Activated CD4-positive, alpha-beta T cell treated with anti-CD3 and anti-CD28 coated beads, Interleukin-10, Interleukin-2, amounts not matched to agents 100 ng/mL and 50 ng/mL, durations not matched to agents 16 hours and 8 hours (primary cell): ENCODE measurements at regions not wholly inside any gene's neighbourhood (a gene's known extent, or its start where the extent isn't known, plus 50 kb on each side); places are given as distances from the start of the nearest gene placed in this dataset.

Experiments used
- DNase-seq: peaks from one replicate; pipeline ENCODE4 v3.0.0-alpha.2; 2020

DNA sequence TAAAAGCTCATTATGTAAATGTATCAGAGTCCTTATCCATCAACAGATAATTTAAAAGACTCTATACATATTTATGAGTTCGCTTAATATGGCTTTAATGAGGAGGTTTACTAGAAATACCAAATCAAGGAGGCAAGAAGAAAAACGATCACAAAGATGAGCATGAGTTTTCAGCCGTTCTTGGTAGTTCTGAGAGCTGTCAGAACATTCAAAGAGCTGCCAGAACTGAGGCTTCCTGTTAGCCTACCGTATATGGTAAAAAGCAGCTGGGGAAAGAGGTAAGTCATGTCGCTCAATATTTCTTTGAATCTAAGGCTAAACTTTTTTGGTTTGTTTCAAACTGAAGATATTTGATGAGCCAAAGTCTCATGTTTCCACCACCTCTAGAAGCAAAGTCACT lies 115.3 kb upstream of the PLXNC1 start:
- DNase-seq: no peak

DNA sequence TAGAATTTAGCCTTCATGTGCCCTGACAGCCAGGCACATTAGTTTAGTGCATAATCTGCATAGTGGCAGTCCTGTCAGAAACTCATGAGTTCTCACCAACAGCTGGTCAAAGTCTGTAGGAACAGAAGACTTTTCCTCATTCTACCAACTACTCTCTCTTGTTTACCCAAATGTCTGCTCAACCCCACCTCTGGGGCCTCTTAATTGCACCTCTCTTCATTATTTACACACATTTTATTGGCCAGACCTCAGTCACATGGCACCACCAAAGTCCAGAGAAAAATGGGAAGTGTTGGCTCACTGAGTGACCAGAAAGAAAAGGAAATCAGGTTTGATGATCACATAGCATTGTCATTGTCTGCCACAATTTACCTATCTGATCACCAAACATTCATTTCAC lies 114.6 kb upstream of the PLXNC1 start:
- no peak for DNase-seq

DNA sequence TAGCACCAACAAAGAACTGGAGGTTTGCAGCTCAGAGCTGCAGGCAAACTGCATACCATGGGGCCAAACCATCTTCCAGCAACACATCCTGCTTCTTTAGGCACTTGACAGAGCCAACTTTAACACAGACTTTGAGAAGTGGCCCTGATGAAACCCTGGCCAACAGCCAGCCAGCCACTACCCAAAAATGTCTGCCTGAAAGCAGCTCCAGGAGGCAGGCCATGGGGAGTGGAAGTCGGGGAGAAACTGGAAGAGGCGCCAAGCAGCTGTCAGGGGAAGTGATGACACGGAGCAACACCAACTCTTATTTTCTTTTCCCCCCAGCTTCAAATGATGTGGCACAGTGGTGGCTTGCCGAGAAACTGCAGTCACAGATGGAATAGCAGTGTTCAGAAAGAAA lies 110.9 kb upstream of the PLXNC1 start:
- no peak for DNase-seq

DNA sequence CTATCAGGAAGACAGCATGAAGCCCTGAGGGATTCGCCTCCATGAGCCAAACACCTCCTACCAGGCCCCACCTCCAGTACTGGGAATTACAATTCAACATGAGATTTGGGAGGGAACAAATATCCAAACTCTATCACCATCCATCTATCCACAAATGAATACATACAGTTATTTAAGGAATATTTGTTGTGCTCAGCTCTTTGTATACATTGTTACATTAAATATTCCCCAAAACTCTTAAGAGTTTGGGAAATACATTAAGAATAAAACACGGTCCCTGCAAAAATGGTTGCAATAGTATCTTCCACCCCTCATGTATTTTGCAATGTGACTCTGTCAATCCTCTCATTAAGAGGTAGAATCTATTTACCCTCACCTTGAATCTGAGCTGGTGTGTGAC lies 109.8 kb upstream of the PLXNC1 start:
- DNase-seq: no peak

DNA sequence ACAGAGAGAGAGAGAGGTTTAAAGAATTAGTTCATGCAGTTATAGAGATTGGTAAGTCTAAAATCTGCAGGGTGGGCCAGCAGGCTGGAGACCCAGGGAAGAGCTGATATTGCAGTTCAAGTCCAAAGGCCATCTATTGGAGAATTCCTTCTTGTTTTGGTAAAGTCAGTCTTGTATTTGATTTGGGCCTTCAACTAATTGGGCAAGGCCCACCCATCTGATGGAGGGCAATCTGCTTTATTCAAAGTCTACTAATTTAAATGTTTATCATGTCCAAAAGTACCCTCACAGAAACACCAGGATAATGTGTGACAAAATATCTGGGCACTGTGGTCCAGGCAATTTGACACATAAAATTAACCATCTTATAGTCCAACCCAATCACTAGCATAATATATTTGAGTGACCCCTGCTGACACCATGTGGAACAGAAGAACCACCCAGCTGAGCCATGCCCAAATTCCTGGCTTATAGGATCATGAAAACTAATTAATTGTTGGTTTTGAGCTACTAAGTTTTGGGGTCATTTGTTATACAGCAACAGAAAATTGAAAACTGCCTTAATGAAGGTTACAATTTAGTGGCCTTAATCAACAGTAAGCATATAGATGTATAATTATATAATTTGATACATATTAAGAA lies 109.1 kb upstream of the PLXNC1 start:
- no peak for DNase-seq

DNA sequence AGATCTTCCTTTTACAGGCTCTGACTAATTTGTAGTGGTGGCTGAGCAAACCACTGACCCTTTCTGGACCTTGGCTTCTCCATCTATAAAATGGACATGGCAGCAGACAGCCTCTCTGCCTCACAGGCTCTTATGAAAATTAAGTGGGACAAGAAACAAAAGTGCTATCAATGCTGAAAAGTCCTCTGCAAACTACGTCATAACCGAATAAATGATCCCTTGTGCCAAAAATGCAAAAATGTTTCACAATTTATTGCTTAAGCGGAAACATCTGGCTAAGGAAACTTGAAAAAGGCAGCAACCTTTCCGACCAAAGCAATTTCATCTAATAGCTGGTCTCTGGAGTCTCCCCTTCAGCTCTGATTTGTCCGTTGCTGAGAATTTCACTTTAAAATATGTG lies 108.5 kb upstream of the PLXNC1 start:
- DNase-seq: no peak

DNA sequence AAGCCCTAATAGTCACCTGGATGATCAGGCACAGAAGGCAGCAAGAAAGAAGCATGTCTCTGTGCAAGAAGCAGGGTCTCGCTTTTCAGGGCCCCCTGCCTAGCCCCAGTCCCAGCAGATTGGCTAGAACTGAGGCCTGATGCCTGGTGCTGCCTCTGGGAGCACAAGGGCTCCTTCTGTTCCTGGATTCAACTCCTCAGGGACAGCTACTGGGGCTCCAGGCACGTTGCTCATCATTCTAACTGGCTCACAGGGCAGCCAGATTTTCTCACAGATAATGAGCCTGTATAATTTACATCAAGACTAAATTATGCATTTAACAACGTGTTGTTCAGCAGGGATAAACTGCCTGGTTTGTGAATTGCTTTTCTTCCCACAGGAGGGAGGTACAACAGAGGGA lies 106.5 kb upstream of the PLXNC1 start:
- no peak for DNase-seq

DNA sequence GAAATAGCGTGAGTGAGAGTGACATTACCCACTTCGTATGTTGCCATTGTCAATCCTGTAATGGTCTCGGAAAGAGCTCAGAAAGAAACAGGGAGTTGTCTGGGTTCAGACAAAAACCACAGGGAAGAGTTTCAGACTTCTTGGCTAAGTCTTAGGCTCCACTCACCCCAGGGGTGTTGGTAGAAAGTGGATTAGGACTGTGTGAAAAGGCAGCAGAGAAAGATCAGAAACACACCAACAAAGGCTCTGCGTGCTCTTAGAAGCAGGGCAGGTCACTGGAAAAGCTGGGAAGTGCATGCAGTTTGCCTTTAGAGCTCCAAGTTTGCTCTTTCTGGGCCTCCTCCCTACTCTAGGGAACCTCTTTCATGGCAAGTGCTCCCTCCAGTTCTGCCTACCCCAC lies 106.1 kb upstream of the PLXNC1 start:
- DNase-seq: no peak

DNA sequence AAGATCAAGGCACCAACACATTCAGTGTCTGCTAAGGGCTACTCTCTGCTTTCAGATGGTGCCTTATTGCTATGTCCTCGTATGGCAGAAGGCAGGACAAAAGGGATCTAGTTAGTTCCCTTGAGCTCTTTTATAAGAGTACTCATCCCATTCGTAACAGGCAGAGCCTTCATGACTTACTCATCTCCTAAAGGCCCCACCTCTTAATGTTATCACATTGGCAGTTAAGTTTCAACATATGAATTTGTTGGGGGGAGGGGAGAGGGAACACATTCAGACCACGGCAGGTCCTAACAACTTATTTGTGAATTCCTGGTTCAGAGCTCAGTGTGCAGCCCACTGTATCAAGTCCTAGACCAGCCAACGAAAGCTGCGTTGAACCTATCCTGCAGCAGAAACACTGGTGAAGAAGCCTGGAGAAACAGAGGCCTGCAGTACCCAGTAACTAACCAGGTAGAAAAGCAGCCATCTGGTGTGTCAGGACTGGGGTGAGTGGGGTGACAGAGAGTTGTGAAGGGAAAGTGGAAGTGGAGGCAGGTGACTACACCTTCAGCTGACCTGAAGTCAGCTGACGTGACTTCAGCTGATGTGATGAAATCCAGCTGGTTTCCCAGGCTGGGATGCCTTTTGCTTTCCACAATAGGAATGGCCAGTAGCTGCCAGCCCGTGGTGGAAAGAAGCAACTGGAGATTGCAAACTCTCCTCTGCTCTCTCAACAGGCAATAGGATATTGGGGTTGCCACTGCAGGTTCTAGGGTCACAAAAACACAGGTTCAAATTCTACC lies 101.6 kb upstream of the PLXNC1 start:
- DNase-seq: no peak

DNA sequence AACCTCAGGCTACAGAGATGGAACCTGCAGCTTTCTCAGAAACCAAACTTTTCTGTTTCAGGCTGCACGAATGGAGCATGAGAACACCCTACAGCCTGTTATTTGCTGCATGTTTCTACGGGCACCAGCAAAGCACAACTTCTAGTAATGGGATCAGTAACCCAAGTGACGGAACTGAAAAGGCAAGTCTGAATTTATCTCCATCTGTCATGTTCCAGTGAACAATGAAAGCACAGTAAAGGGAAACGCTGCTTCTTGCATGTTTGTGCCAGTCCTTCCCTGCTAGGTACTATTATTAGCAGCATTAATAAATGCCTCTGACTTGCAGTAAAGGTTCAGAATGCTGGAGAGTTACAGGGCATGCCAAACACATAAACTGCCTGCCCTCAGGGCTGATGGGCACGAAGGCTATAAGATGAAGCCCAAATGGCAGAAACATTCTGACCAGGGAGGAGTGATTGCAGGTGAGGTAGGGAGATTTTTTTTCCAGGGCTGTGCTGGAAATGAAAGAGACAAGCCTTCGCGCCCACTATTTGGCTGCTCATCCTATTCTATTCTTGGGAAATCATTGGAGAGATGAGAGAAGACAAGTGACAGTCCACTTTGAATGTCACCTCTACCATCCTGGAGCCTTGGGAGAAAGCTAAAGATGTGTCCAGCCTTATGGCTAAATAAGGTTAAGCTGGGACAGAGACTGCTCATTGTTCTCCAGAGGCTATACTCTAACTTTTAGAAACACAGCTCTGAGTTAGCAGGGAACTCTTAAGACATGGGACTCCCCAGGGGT lies 100.4 kb upstream of the PLXNC1 start:
- no peak for DNase-seq

DNA sequence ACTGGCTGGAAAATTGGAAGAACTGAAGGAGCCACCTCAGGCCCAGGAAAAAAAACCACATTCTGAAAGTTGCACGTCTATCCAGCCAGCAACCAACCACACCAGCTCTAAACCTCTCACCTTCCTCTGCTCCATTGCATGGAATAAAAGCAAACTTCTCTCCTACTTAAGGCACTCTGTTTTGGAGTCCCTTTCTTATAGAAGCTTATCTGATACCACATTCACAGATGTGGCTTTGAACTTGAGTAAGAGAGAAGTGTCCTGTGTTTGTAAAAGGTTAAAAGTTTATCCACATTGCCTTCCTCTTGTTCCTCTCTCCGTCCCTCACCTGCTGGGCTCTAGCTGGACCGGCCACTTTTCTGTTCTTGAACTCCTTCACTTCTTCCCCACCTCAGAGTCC lies 99.6 kb upstream of the PLXNC1 start:
- no peak for DNase-seq

DNA sequence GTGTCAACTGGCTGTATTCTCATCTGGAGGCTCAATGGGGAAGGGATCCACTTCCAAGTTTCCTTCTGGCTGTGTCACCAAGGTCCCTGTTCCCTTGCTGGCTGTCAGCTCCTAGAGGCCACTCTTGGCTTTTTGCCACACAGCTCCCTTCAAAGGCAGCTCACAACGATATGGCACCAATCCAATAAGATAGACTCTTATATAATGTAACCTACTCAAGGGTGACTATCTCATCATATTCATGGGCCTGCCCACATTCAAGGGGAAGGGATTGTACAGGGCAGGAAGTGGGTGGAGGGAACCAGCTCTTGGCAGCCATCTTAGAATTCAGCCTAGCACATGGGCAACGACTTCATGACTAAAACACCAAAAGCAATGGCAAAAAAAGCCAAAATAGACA lies 98.7 kb upstream of the PLXNC1 start:
- DNase-seq: no peak

DNA sequence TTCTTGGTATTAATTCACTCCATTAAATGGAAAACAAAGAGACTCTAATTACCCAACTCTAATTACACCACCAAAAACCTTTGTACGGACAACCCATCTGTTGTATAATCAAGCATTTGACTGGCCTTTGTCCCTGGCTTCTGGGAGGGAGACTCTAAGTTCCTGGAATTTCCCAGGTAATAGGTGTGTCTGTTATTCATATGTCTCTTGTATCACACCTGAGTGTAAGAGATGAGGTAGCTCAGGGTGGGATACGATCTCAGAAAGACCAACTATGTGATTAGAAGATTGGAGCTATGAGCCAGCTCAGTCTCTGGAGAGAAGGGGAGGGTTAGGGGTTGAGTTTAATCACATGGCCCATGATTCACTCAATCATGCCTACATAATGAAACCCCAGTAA lies 94.7 kb upstream of the PLXNC1 start:
- DNase-seq: no peak

DNA sequence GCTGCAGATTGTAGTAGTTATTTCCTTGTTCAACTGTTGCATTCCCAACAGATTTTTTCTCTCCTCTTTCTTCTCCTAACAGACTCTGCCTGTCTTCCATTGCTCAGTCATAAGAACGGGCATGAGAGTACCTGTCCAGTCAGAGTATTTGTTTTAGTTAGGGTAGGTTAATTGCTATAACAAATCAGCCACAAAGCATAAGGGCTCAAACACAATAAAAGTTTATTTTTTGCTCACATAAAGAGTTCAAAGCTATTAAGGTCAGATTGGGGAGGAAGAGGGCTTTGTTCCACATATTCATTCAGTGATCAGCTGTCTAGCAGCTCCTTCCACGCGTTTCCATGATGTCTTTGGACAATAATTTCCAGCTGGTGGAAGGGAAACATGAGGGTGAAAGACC lies 92.8 kb upstream of the PLXNC1 start:
- no peak for DNase-seq

DNA sequence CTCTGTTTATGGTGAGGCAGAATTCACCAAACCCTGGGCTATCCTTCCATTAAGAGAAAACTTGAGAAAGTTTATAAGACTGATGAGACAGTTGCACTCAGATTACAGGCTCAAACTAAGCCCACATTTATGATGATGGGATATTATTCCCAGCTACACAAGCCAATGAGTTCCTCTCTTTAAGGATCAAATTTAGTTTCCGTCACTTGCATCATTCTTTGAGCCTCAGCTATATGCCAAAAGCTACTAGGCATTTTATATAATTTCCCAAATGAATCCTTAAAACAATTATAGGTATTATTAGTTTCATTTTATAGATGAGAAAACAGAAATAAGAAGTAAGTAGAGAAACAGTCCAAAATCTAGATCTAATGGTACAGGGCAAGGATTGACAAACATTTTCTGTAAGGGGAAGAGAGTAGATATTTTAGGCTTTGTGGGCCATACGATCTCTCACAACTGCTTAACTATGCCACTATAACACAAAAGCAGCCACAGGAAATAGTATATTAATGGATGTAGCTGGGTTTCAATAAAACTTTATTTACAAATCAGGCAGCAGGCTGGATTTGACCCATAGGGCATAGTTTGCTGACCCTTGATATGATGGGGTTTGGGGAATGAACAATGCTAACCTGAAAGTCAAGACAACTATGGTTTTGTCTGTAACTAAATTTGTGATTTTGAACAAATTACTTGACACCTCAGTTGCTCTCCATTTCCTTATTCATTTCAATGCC lies 91.8 kb upstream of the PLXNC1 start:
- DNase-seq: no peak

DNA sequence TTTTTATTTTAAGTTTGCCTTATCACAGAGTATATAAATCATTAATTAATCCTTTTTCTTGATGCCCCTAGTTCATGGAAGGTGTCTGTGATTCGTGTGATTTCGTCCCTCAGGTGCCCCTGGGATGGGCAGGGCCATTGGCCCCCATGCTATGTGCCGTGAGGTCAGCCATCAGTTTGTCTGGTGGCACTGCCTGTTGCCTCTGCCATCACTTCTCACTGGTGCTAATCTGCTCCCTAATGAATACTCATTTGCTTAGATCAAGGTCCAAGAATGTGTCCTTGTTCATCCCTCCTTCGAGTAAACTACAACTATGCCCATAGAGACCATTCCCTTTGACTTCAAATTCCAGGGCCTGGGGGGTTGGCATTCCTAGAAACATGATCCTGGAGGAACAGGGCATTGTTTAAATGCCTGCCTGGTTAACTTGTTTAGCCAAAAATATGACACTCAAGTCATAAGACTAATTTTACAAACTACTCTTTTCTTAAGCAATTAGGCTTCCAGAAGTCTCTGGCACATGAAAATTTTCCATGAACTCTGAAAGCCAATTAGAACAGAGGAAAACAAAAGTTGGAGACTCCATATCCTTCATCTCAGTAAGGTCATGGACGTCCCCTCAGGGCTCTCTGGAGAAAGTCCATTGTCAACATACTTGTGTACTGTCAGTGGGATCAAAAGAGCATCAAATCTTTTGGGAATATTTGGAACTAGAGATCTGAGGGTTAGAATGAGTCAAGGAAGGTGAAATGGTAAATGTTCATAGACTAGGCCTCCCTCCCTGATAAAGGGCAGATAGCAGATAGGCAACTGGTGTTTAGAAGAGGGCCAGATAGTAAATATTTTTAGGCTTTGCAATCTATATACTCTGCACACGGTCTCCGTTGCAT lies 90.9 kb upstream of the PLXNC1 start:
- DNase-seq: no peak

DNA sequence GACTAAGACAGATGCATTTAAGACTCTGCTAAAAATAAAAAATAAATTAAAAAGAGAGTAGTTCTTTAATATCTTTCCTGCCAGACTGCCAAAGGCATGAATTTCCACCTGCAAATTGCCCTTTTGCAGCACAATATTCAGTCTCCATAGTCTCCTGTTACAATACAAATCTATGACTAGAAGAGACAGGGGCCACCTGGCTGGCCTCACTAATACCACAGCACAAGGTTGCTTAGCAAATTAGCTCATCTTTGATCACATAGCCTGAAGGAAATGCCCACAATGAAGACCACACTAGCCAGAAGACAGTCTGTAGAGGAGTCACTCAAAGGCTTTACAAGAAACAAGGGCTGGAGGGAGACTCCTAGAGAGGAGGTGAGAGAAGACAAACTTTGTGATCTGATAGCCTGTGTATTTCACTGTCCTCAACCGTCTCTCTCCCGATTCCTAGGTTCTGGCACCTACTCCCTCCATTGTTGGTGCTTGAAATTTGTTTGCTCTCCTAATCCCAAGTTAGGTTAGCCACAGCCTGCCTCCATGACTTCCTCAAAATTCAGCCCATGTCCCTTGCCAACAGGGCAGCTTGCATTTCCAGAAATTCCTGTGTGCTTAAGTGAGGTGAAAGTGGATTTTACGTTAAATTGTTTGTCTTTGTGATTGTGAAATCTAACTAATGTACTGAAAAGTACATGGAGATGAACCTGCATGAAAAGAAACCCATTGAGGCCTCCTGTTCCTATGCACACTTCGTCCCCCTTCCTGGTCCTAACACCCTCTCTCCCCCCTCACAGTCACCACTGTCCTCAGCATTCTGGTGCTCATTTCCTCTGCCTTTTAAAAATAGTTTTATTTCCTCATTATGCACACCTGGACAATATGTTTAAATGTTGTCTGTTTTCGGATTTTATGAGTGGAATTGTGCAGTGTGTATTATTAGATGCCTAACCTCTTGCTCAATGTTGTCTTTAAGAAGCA lies 88.7 kb upstream of the PLXNC1 start:
- no peak for DNase-seq

DNA sequence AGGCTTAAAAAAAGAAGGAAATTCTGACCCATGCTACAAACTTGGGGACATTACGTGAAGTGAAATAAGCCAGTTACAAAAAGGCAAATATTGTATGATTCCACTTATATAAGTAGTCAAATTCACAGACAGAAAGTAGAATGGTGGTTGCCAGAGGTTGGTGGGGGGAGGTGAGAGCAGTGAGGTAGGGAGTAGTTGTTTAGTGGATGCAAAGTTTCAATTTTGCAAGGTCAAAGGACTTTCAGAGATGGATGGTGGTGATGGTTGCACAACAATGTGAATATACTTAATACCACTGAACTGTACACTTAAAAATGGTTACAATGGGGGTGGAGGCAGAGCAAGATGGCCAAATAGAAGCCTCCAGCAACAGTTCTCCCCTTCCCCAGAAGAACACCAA lies 86.2 kb upstream of the PLXNC1 start:
- DNase-seq: no peak

DNA sequence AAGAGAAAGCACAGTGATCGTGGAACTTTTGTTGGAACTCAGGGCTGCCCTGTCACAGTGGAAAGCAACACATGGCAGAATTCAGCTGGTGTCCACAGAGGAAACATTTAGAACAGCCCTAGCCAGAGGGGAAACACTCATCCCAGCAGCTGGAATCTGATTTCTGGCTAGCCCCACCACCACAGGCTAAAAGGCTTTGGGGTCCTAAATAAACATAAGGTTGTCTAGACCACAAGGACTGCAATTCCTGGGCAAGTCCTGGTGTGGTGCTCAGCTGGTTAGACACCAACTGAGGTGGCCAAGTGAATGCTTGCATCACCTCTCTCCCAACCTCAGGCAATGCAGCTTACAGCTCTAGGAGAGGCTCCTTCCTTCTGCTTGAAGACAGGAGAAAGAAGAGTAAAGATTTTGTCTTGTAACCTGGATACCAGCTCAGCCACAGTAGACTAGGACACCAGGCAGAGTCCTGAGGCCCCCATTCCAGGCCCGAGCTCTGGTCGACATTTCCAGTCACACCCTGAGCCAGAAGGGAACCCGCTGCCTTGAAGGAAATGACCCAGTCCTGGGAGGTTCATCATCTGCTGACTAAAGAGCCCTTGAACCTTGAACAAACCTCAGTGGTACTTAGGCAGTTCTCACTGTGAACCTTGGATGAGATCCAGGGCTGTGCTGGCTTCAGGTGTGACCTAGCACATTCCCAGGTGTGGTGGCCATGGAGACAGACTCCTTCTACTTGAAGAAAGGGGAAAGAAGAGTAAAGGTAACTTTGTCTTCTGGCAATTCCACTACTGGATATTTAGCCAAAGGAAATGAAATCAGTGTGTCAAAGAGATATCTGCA lies 85.4 kb upstream of the PLXNC1 start:
- DNase-seq: no peak

DNA sequence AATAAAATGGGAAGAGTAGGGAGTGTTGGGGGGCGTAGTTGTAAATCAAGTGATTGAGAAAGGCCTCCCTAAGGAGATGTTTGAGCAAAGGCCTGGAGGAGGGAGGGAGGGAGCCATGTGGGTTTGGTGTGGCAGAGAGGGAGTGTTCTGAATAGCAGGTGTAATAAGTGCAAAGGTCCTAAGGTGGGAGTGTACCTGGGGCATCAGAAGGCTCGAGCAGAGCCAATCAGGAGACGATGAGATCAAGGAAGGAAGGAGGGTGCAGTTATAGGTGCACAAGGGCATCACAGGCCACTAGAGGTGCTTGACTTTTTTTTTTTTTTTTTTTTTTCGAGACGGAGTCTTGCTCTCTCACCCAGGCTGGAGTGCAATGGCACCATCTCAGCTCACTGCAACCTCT lies 77.9 kb upstream of the PLXNC1 start:
- DNase-seq: no peak
